HG02759 (cell line): ENCODE measurements at regions not wholly inside any gene's neighbourhood (a gene's known extent, or its start where the extent isn't known, plus 50 kb on each side); places are given as distances from the start of the nearest gene placed in this dataset.
"Not testable (repeated sequence)": the region's sequence is repeated elsewhere in the genome, so short reads cannot be mapped to it uniquely, and the experiment has no call there.

Experiments
- ATAC-seq: cut with Tn5 transposase; IDR thresholded peaks from one replicate; pipeline ENCODE4 v1.9.1; 2021; ENCODE audit warnings: mild to moderate bottlenecking, moderate library complexity; ENCODE audit not compliant: unreplicated experiment

DNA sequence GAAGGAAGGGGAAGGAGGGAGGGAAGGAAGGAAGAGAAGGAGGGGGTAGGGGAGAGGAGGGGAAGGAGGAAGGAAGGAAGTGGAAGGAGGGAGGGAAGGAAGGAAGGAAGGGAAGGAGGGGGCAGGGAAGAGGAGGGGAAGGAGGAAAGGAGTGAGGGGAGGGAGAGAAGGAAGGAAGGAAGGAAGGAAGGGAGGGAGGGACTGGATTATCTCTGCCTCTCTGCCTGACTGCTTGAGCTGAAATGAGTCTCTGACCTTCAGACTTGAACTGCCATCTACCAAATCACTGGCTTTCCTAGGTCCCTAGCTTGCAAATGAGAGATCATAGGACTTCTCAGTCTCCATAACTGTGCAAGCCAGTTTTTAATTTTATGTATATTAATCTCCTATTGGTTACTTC is 436.8 kb downstream of the PREX1 start:
- no peak for ATAC-seq

DNA sequence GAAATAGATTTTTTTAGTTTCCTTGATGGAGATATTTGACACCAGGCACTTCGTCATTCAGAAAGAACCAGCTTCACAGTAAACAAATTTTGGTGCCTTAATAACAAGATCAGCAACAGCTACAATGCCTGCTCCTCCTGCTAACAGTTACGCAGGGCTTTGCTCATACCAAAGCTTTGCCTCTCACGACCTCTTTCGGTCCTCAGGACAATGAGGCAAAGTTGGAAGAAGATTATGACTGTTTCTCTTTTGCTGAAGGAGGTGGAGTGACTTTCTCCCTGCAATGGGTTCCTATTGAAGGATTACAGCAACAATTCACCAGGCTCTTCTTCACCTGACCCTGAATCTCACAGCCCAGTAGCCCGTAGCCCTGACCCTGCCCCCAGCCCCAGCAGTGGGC is 440.1 kb downstream of the PREX1 start:
- ATAC-seq: no peak

DNA sequence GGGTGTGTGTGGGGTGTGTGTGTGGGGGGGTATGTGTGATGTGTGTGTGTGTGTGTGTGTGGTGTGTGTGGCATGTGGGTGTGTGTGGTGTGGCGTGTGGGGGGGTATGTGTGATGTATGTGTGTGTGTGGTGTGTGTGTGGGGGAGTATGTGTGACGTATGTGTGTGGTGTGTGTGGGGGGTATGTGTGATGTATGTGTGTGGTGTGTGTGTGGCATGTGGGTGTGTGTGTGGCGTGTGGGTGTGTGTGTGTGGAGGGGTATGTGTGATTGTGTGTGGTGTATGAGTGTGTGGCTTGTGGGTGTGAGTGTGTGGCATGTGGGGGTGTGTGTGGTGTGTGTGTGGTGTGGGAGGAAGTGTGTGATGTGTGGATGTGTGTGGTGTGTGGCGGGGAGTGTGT is 442.3 kb downstream of the PREX1 start:
- no peak for ATAC-seq

DNA sequence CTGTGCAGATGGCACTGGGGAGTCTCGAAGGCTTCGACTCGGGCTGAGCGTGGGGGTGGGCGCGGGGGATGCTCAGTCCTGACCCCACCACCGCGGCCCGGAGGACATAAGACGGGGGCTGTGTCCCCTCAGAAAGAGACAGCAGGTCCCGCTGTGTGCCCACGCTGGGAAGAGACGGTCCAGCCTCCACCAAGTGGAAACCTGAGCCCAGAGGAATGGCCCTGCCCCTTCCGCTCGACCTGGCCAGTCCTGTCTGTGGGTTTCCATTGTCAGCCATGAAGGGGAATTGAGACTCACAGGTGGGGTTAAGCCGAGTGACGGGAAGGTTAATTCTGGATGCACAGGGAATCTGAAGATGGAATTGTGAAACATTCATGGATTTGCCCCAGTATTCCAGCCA is 442.7 kb downstream of the PREX1 start:
- ATAC-seq: no peak

DNA sequence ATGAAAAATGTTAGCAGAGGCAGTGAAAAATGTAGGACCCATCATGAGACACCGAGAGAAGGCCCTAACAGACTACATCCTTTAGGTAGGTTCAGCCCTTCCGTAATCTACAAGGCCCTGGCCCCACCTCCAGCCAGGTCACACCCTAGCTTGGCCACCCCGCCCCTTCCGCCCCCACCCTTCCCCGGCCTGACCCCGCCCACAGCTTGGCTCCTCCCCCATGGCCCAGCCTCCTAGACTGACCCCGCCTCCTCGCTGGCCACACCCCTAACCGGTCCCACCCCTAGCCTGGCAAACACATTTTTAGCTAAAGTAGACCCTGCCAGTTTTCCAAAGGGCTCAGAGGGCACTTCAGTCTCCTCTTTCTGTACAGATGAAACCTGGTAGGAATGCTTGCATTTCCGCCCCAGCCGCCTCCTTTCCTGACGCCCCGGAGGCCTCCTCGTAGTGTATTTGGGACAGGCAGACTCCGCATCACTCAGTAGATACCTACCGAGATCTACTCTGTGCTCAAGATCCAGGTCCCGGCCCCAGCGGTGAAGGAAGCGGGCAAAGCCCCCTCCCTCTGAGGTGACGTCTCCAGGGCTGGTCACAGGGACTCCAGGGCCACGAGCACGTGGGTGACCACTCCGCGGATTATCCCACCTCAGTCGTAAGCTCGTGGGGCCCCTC is 443.5 kb downstream of the PREX1 start:
- ATAC-seq: no peak

DNA sequence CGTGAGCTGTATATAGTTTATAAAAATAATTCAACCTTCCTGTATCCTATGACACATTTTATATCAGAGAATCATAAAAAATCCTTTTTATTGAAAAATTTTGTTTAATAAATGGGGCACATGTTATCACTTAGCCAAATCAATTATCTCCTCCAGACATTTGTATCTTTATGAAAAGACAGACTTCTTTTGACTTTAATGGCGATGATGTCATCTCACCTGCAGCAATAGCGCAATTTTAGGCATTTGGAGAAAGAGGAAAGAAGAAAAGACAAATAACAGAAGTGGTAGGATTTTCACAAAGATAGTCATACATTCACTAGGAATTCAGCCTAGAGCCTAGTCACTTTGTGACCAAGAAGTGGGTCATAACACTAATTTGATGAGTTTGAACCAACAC is 444.5 kb downstream of the PREX1 start:
- no peak for ATAC-seq

DNA sequence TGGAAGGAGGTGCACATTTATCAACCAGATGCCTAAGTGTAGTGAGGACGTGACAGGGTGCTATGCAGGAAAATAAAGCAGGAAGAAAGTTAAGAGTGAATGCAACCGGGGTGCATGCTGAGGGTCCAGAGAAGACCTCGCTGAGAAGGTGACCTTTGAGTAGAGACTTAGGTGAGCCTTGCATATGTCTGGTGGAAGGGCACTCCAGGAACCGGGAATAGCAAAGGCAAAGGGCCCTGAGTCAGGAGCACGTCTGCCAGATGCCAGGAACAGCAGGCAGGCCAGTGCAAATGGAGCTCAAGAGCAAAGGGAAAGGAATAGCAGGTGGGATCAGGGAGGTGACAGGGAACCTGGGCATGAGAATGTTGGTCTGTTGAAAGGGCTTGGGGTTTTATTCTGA is 445.5 kb downstream of the PREX1 start:
- no peak for ATAC-seq

DNA sequence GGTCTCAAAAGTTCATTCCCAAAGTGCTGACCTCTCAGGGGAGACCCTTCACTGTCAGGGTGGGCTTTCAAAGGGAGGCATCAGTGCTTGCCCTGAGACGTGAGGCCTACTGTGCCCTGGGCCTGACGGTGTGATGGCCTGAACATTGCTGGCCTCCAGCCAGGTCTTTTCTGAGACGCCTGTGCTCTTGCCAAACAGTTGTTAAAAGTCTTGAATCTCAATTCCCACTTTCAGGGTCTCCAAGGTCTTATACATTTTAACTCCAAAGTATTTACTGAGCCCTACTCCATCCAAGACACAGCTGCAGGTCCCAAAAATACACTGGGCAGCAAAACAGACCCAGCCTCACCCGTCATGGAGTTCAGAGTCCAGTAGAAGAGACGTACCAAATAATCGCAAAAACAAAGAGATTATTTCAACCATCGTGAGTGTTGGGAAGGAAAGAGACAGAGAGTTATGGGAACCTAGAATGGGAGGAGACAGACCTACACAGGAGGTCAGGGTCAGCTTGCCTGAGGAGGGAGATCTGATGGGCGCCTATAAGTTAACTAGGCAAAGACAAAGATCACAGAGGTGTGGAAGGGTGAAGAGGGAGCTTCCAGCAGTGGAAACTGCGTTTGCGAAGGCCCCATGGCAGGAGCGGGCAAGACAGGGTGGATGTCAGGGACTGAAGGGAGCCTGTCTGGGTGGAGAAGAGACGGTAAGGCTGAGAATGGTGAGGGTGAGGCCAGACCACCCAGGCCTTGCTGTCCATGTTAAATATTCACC is 446.3 kb downstream of the PREX1 start:
- no peak for ATAC-seq

DNA sequence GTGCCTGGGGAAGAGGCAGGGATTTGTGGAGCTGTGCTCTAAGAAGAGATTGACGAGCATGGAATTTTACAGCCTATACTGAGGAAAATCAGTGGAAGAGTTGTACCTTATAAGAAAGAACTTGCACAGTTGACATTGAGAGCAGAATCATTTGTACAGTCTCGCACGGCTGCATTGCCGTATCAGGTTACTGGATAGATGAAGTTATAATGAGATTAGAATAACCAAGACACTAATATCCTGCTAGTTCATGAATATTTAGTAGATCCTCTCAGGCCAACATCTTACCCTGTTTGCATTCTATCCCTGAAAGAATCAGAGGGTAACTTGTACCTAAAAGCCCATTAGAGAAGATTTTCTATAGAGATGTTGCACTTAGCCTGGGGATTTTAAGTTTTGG is 447.1 kb downstream of the PREX1 start:
- no peak for ATAC-seq

DNA sequence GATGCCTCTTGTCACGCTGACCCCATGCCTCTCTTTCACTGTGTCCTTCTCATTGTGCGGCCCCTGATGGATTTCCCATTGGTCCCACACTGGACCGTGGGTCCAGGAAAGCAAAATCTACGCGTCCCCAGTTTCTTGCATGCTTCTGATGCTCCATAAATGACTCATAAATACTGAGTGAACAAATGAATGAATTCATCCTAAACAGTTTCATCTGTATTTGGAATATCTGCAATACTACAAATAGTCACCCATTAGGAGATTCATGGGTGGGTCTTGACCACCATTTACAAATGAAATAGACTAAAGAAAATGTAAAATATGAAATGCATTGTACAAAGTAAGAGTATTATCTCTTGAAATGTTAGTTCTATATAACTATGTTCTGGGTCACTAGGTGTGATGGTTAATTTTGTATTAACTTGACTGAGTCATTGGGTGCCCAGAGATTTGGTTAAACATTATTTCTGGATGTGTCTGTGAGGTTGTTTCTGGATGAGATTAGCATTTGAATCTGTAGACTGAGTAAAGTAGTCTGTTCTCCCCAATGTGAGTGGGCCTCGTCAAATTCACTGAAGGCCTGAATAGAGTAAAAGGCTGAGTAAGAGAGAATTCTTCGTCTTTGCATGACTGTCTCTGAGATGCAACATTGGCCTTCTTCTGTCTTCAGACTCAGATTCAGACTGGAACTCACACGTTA is 448.7 kb downstream of the PREX1 start:
- no peak for ATAC-seq

DNA sequence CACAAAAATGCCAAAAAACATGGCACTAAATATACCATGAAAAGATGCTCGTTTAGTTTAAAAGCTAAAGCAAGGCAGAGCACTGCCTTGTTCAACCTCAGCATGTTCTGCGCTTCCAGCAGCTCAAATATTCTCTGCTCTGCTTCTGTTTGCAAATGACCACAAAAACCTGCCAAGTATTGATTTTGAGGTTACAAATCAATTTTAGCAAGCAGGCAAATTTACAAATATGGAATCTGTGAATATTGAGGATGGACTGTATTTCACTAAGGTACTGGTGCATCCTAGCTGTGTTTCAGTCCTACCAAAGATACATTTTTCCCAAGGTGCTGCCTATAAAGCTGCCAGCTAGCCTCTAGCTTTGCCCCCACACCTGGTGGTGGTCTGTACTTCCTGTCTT is 449.9 kb downstream of the PREX1 start:
- ATAC-seq: no peak

DNA sequence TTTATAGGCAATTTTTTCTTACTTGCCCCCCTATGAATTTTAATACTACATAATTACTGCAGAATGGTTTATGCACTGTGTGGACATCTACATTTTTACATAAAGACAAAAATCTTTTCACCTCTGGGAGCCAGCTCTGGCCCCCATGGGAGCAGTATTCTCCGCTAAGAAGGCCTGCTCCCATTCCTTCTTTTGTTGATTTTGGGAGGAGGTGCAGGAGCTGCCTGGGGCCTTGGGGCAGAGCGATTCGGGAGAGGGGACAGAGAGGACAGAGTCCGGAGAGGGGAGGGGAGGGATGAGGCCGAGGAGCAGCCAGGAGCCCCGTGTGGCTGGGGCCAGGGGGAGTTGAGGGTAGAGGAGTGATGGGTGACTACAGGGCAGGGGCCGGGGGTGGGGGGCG is 452.0 kb downstream of the PREX1 start:
- ATAC-seq: no peak

DNA sequence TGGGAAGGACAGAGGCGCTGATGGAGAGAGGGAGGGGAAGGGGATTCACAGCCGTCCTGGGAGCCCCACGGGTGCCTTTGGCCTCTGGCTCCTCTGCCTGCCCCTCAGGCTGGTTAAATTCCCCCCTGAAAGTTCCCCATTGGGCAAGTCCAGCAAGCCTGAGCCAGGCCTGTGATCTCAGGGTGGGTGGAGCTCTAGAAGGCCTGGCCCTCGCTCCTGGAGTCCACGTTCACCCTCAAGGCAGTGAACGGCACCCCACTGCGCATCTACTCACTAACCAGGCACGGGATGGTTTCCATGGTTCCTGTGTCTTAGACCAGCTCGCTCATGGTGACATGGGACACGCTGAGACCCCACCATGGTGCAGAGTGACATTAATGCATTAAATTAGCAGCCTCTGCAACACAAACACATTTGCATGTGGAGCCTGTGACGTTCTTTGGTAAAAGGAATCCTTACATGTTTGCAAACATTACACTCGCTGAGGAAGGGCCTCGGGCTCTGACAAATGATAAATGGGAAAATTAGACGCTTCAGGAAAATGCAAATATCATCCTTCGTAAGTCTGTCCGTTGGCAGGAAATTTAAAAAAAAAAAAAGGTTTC is 452.7 kb downstream of the PREX1 start:
- ATAC-seq: no peak

DNA sequence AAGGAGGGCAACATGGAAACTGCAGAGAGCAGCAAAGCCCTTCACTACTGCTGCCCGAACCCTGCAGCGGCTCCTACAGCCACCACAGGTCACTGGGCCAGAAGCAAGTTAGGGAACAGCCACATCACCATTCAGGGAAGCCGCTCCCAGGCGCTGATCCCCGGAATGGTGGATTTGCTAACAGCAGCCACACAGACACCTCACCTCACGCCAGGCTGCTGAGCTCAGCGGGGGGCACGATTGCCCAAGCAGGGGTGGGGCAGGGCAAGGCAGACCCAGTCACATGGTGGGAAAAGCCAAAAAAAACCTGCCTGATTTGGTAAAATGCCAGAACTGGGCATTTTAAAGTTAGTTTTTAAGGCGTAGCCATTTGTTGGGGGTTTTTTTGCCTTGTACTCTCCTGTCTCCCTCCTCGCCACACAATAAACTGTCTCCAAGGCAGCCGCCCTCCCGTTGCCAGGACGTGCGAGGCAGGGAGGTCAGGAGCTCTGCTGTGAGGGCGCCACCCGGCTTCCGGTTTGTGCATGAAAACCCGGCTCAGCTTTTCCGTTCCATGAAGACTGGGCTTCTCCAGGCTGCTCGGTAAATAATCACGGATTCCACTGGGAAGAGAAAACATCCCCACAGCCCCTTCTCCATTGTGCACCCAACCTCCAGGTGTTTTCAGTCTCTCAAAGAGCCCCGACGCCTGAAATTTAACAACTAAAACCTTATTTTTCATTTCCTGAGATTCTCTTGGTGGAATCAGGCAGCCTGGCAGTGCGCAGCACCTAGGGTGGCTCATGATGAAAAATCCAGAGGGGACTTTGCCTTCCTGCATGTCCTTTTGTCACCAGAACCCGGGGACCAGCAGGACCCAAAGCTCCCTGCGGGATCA is 453.5 kb downstream of the PREX1 start:
- not testable (repeated sequence) for ATAC-seq

DNA sequence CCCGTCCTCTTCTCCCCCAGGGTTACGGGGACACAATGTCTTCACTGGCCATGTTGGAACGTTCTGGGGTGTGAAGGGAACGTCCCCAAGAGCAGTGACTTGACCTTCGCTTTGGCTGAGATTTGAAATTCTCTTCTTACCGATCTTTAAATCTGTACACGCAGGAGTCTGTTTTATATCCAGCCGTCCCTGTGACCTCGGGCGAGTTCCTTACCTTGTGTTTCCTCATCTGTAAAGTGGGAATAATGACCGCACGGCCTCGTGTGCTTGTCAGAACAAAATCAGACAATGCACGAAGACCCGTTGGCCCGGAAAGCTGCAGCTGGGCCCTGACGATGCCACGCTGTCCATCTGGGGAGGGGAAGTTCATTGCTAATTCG is 454.3 kb downstream of the PREX1 start:
- ATAC-seq: no peak

DNA sequence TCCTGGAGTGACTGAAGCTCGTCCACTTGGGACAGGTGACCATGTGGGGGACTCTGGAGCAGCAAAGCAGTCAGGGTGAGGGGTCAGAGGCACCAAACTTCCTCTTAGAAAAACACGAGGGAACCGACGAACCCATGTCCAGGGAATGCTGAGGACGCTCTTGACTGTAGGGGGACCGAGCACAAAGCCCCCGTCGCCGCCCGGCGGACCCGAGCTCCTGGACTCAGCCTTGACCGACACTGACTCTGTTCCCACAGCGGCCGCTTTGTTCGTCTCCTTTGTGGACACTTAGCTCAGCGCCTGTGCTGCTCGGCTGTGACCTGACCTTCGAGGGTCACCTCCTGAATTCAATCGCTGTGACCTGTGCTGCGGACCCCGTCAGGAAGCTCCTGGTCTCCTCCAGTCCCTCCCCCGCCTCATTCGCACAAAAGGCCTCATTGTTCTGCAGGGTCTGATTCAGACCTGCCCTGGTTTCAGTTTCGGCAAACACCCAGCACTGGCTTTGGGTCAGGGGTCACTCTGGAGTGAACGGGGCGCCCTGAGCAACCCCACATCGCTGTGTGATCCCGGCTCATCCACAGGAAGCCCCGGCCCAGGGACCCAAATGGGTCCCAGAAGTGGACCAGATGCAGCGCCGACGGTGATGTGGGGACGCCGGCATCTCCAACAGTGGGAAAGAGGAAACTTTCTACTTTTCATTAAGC is 454.8 kb downstream of the PREX1 start:
- ATAC-seq: not testable (repeated sequence)

DNA sequence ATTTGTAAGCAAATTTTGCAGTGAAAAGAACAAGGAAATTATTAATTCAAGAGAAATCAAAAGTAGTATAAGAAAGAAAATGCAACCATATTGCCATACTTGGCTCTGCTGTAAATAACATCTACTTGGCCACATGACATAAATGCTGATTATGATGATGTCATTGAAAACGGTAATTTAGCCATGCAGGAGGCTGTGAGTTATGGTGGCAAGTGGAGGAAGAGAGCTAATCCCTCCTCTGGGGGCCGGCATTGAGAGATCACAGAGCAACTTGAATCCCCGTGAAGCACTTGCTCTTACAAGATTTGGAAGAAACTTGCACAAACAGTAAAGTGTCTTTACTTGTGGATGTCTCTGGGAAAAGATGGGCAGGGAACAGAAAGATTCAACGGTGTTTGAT is 456.6 kb downstream of the PREX1 start:
- no peak for ATAC-seq

DNA sequence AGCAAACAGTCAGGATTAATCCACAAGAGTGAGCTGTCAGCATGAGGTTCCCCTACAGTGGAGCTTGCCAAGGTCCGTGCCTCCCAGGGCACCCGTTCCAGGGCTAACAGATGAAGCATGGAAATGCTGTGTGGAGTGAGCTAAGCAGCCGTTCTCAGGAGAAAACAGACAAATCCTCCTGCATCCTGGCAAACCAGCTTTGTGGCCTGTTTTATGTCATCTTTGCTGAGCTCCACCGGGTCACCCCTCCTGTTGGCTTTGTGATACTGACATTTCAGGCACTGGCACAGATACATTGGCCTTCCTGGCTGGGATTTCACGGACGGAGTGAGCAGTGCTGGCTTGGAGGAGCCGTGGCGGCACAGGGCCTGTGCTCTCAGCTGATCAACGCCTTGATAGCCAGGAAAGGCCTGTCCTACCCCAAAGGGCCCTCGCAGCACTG is 459.2 kb downstream of the PREX1 start:
- ATAC-seq: not testable (repeated sequence)

DNA sequence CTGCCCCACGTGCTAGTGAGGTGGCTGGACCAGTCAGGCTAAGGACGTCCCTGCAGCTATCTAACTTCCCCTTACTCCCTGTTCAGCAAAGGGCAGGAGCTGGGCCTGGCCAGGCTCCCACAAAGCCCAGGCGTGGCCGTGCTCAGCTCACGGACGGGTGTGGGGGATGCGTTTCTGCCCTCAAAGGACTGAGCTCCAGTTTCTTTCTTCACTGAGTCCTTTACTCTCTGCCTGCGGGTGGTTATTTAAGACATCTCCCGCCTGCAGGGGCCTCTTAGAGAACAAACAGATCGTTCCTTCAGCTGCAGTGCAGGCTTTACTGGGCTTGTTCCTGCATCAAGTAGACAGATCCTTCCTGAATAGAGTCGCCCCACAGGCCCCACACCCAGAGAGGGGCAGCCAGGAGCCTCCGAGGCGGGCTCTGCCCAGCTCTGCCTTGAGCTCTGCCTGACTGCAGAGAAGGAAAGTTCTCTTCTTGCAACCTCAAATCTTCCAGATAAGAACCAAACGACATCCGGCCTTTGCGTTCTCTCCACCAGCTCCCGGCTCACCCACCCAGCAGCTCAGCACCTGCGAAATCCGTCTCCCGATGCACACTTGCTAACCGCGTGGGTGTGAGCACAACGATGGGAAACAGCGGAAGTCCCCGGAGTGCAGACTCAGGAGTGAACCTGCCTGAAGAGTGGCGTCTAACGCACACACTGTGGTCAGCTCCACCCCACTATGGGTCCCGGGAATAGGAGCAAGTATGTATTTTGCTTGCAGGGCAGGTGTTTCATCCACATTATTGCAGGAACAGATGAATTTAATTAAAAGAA is 460.0 kb downstream of the PREX1 start:
- not testable (repeated sequence) for ATAC-seq
